SK-N-SH treated with all-trans-retinoic acid at 6 μM for 48 hours (cell line): ENCODE measurements at regions not wholly inside any gene's neighbourhood (a gene's known extent, or its start where the extent isn't known, plus 50 kb on each side); places are given as distances from the start of the nearest gene placed in this dataset.

Experiments used
- BACH2 ChIP-seq: fragments of 250-450 bp; sonication (Bioruptor Pico); IDR thresholded peaks from 2 replicates; pipeline ENCODE4 v1.9.0; 2021; ENCODE audit warnings: mild to moderate bottlenecking, borderline replicate concordance
- CSDC2 ChIP-seq: fragments of 250-450 bp; sonication (Bioruptor Pico); IDR thresholded peaks from 2 replicates; pipeline ENCODE4 v1.5.0; 2020; ENCODE audit warnings: mild to moderate bottlenecking, moderate library complexity
- ZC3H10 ChIP-seq: fragments of 250-450 bp; sonication (Bioruptor Pico); IDR thresholded peaks from 2 replicates; pipeline ENCODE4 v1.5.1; 2021; ENCODE audit warnings: mild to moderate bottlenecking, moderate library complexity
- ZFP3 ChIP-seq: fragments of 250-450 bp; sonication (Bioruptor Pico); IDR thresholded peaks from 2 replicates; pipeline ENCODE4 v1.5.0; 2020; ENCODE audit warnings: mild to moderate bottlenecking, moderate library complexity
- ZNF70 ChIP-seq: fragments of 450-650 bp; formaldehyde crosslinking; IDR thresholded peaks from 2 replicates; pipeline ENCODE4 v1.5.0; 2020; ENCODE audit warnings: mild to moderate bottlenecking, moderate library complexity

- TF ChIP-seq ZC3H10 (CRISPR knock-in tag) (no peak), ZNF70 (no peak), BACH2 (CRISPR knock-in tag) (no peak), CSDC2 (CRISPR knock-in tag) (no peak), ZFP3 (no peak)
Observed at GRCh38 chr1:71157715-71158114, 76.9 kb upstream of the ZRANB2 start.
